Astrocyte of the cerebellum (primary cell): ENCODE measurements at regions not wholly inside any gene's neighbourhood (a gene's known extent, or its start where the extent isn't known, plus 50 kb on each side); places are given as distances from the start of the nearest gene placed in this dataset.

Source experiments
- DNase-seq: peaks from one replicate; pipeline ENCODE4 v3.0.0-alpha.2; 2011; ENCODE audit warnings: low read depth
- H3K4me3 ChIP-seq: 2 replicates; pipeline ENCODE4 v1.5.1; 2011; ENCODE audit warnings: mild to moderate bottlenecking, low read depth, low read length, moderate library complexity
- CTCF ChIP-seq: IDR thresholded peaks from 2 replicates; pipeline ENCODE4 v1.5.1; 2012; ENCODE audit warnings: low read length, low read depth, moderate library complexity, mild to moderate bottlenecking; ENCODE audit errors: missing control alignments
- in situ Hi-C: cut with HindIII; loops from 2 replicates; pipeline ENCODE4 v1.10.0; 2017; ENCODE audit warnings: low sequenced_read_pairs

GRCh38 chr13:86377451-86377850 is 578.2 kb upstream of the SLITRK6 start:
- in situ Hi-C loops = no loop called here
- DNase-seq = no peak
- no peak overlapping the region for H3K4me3 ChIP-seq
- no peak for TF ChIP-seq CTCF

- in situ Hi-C loops = no loop called here
- no peak for TF ChIP-seq CTCF
- no peak for DNase-seq
- no peak overlapping the region for H3K4me3 ChIP-seq
Measured at GRCh38 chr13:86378628-86379027, 579.4 kb upstream of the SLITRK6 start.

GRCh38 chr13:86383151-86383550 is 583.9 kb upstream of the SLITRK6 start:
- in situ Hi-C loops = no loop called here
- no peak for TF ChIP-seq CTCF
- H3K4me3 ChIP-seq = no peak overlapping the region
- DNase-seq = no peak

- DNase-seq = no peak
- no peak overlapping the region for H3K4me3 ChIP-seq
- TF ChIP-seq CTCF = no peak
- in situ Hi-C loops = no loop called here
Measured at GRCh38 chr13:86383561-86383960, 584.3 kb upstream of the SLITRK6 start.

GRCh38 chr13:86397635-86398034 is 598.4 kb upstream of the SLITRK6 start:
- TF ChIP-seq CTCF = no peak
- no peak overlapping the region for H3K4me3 ChIP-seq
- no peak for DNase-seq
- in situ Hi-C loops = no loop called here

GRCh38 chr13:86399572-86399971 is 600.4 kb upstream of the SLITRK6 start:
- in situ Hi-C loops = no loop called here
- H3K4me3 ChIP-seq = no peak overlapping the region
- no peak for TF ChIP-seq CTCF
- DNase-seq = no peak

GRCh38 chr13:86402500-86402899 is 603.3 kb upstream of the SLITRK6 start:
- in situ Hi-C loops = no loop called here
- H3K4me3 ChIP-seq = no peak overlapping the region
- DNase-seq = no peak
- no peak for TF ChIP-seq CTCF
